ENCODE measurements at regions not wholly inside any gene's neighbourhood (a gene's known extent, or its start where the extent isn't known, plus 50 kb on each side); places are given as distances from the start of the nearest gene placed in this dataset.
A peak's percentile ranks its signal among the peaks of the same experiment; 100 is the strongest.

DNA sequence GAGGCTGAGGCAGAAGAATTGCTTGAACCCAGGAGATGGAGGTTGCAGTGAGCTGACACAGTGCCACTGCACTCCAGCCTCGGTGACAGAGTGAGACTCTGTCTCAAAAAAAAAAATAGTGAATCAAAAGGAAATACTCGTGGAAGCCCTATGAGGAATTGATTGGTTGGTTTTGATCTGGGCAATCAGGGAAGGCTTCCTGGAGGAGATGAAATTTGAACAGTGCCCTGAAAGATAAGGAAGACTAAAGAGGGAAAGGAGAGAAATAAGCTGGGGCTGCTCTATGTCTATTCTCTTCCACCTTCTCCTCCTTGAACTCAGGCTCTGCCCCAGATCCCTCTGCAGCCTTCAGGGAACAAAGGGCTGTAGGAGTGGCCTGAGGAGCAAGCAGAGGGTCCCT is 54.1 kb downstream of the IRF2BPL start:
- Histone ChIP-seq H3K9me3 (ENCODE audit: control insufficient read depth in 2 of 2, low read length in 2 of 2) (no peaks in the 10 kb centered on the region), H3K27me3 (ENCODE audit: control insufficient read depth in 1 of 2, insufficient read depth in 2 of 2, low read length in 2 of 2) (no peaks in the 10 kb centered on the region), H3K36me3 (ENCODE audit: control insufficient read depth in 2 of 2, insufficient read depth in 2 of 2, low read length in 2 of 2) (no peaks in the 10 kb centered on the region), H3K9ac (ENCODE audit: low read length in 2 of 2) (no peak overlapping the region), H3K4me1 (ENCODE audit: control insufficient read depth, insufficient read depth, low read length) (no peaks in the 10 kb centered on the region), H3K27ac (ENCODE audit: low read length) (no peak overlapping the region), H3K4me3 (ENCODE audit: low read length in 2 of 2) (no peak overlapping the region)

GRCh38 chr14:76971549-76971948 is 57.0 kb downstream of the IRF2BPL start:
- Histone ChIP-seq H3K36me3 (ENCODE audit: control insufficient read depth in 2 of 2, insufficient read depth in 2 of 2, low read length in 2 of 2) (no peaks in the 10 kb centered on the region), H3K9me3 (ENCODE audit: control insufficient read depth in 2 of 2, low read length in 2 of 2) (no peaks in the 10 kb centered on the region), H3K27ac (ENCODE audit: low read length) (no peak overlapping the region), H3K4me3 (ENCODE audit: low read length in 2 of 2) (no peak overlapping the region), H3K9ac (ENCODE audit: low read length in 2 of 2) (no peak overlapping the region), H3K27me3 (ENCODE audit: control insufficient read depth in 1 of 2, insufficient read depth in 2 of 2, low read length in 2 of 2) (no peaks in the 10 kb centered on the region), H3K4me1 (ENCODE audit: control insufficient read depth, insufficient read depth, low read length) (no peaks in the 10 kb centered on the region)

DNA sequence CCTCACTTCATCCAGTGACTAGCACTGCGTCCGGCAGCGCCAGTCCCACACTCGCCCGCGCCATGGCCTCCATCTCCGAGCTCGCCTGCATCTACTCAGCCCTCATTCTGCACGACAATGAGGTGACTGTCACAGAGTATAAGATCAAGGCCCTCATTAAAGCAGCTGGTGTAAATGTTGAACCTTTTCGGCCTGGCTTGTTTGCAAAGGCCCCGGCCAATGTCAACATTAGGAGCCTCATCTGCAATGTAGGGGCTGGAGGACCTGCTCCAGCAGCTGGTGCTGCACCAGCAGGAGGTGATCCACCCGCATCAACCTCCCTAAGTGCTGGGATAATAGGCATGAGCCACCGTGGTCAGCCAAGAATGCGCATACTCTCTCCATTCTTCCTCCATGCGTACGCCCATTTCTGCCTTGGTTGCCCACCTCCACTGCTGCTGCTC is 59.9 kb downstream of the IRF2BPL start:
- Histone ChIP-seq H3K4me1 (ENCODE audit: control insufficient read depth, insufficient read depth, low read length) (no peaks in the 10 kb centered on the region), H3K9me3 (ENCODE audit: control insufficient read depth in 2 of 2, low read length in 2 of 2) (no peaks in the 10 kb centered on the region), H3K9ac (ENCODE audit: low read length in 2 of 2) (no peak overlapping the region), H3K4me3 (ENCODE audit: low read length in 2 of 2) (no peak overlapping the region), H3K36me3 (ENCODE audit: control insufficient read depth in 2 of 2, insufficient read depth in 2 of 2, low read length in 2 of 2) (no peaks in the 10 kb centered on the region), H3K27ac (ENCODE audit: low read length) (no peak overlapping the region), H3K27me3 (ENCODE audit: control insufficient read depth in 1 of 2, insufficient read depth in 2 of 2, low read length in 2 of 2) (no peaks in the 10 kb centered on the region)

GRCh38 chr14:76967788-76968187 is 60.7 kb downstream of the IRF2BPL start:
- Histone ChIP-seq H3K4me1 (ENCODE audit: control insufficient read depth, insufficient read depth, low read length) (no peaks in the 10 kb centered on the region), H3K9me3 (ENCODE audit: control insufficient read depth in 2 of 2, low read length in 2 of 2) (no peaks in the 10 kb centered on the region), H3K9ac (ENCODE audit: low read length in 2 of 2) (no peak overlapping the region), H3K36me3 (ENCODE audit: control insufficient read depth in 2 of 2, insufficient read depth in 2 of 2, low read length in 2 of 2) (no peaks in the 10 kb centered on the region), H3K27ac (ENCODE audit: low read length) (no peak overlapping the region), H3K27me3 (ENCODE audit: control insufficient read depth in 1 of 2, insufficient read depth in 2 of 2, low read length in 2 of 2) (no peaks in the 10 kb centered on the region), H3K4me3 (ENCODE audit: low read length in 2 of 2) (no peak overlapping the region)

DNA sequence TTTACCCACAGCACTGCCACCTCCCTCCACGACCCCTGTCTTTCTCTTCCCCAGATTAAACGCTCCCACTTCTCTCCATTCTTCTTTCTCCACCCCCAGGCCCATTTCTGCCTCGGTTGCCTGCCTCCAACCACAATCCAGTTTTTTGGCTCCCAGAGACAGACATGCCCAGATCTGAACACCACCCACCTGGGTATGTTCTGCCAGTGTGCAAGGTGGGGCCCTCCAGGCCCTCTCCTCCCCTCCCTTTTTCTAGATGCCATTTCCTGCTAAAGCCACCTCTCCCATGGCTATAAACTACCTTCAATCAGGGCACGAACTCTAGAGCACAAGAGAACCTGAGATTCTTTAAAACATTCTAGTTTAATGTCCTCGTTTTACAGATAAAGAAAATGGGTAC is 63.3 kb downstream of the IRF2BPL start:
- Histone ChIP-seq H3K36me3 (ENCODE audit: control insufficient read depth in 2 of 2, insufficient read depth in 2 of 2, low read length in 2 of 2) (no peaks in the 10 kb centered on the region), H3K9me3 (ENCODE audit: control insufficient read depth in 2 of 2, low read length in 2 of 2) (no peaks in the 10 kb centered on the region), H3K4me3 (ENCODE audit: low read length in 2 of 2) (no peak overlapping the region), H3K4me1 (ENCODE audit: control insufficient read depth, insufficient read depth, low read length) (peaks cover 14% of the 10 kb centered on the region), H3K27me3 (ENCODE audit: control insufficient read depth in 1 of 2, insufficient read depth in 2 of 2, low read length in 2 of 2) (no peaks in the 10 kb centered on the region), H3K27ac (ENCODE audit: low read length) (no peak overlapping the region), H3K9ac (ENCODE audit: low read length in 2 of 2) (no peak overlapping the region)

DNA sequence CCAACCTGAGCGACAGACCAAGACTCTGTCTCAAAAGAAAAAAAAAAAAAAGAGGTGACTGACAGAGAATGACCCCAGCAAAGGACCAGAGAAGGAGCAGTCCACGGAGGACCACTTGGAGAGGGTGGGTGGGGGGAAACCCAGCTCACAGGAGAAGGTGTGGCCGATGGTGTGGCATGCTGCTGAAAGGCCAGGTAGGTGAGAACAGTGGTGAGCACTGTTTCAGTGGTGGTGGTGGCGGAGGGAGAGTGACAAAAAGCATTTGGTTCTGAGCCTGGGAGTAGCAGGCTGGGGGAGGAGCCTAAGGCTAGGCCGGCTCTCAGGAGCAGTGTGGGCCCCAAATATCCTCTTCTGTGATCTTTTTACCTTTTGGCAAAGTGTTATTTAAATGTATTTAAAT is 63.8 kb downstream of the IRF2BPL start:
- H3K36me3 ChIP-seq (ENCODE audit: control insufficient read depth in 2 of 2, insufficient read depth in 2 of 2, low read length in 2 of 2): no peaks in the 10 kb centered on the region
- no peak overlapping the region for H3K4me3 ChIP-seq (ENCODE audit: low read length in 2 of 2)
- H3K9ac ChIP-seq (ENCODE audit: low read length in 2 of 2): no peak overlapping the region
- H3K4me1 ChIP-seq (ENCODE audit: control insufficient read depth, insufficient read depth, low read length): peaks cover 14% of the 10 kb centered on the region
- H3K27ac ChIP-seq (ENCODE audit: low read length): no peak overlapping the region
- H3K9me3 ChIP-seq (ENCODE audit: control insufficient read depth in 2 of 2, low read length in 2 of 2): no peaks in the 10 kb centered on the region
- H3K27me3 ChIP-seq (ENCODE audit: control insufficient read depth in 1 of 2, insufficient read depth in 2 of 2, low read length in 2 of 2): no peaks in the 10 kb centered on the region

- peaks cover 26% of the 10 kb centered on the region for H3K4me1 ChIP-seq (ENCODE audit: control insufficient read depth, insufficient read depth, low read length)
- H3K27ac ChIP-seq (ENCODE audit: low read length): no peak overlapping the region
- H3K4me3 ChIP-seq (ENCODE audit: low read length in 2 of 2): no peak overlapping the region
Observed at GRCh38 chr14:76963372-76963771, 65.1 kb downstream of the IRF2BPL start.

DNA sequence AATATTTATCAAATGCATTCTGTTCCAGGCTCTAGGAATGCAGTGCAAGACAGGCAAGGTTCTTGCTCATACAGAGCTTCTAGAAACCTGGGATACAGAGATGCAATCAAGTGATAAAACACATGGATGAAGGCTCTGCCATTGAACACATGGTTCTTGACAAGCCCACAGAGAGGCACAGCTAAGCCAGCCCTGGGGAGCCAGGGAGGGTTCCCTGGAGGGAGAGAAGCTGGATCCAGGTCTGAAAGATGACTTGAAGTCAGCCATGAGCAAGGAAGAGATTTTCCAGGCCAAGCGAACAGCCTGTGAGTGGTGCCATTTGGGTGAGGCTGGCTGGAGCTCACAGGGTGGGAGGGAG is 66.2 kb downstream of the IRF2BPL start:
- Histone ChIP-seq H3K9ac (ENCODE audit: low read length in 2 of 2) (peak overlapping the region; percentile 70 to 73), H3K27me3 (ENCODE audit: control insufficient read depth in 1 of 2, insufficient read depth in 2 of 2, low read length in 2 of 2) (no peaks in the 10 kb centered on the region), H3K36me3 (ENCODE audit: control insufficient read depth in 2 of 2, insufficient read depth in 2 of 2, low read length in 2 of 2) (no peaks in the 10 kb centered on the region), H3K4me3 (ENCODE audit: low read length in 2 of 2) (peak overlapping the region; percentile 72 to 76), H3K4me1 (ENCODE audit: control insufficient read depth, insufficient read depth, low read length) (peaks cover 35% of the 10 kb centered on the region), H3K9me3 (ENCODE audit: control insufficient read depth in 2 of 2, low read length in 2 of 2) (no peaks in the 10 kb centered on the region), H3K27ac (ENCODE audit: low read length) (peak overlapping the region; percentile 84)

More at GRCh38 chr14:76963372-76963771, 65.1 kb downstream of the IRF2BPL start:
- no peak overlapping the region for H3K9ac ChIP-seq (ENCODE audit: low read length in 2 of 2)
- no peaks in the 10 kb centered on the region for H3K36me3 ChIP-seq (ENCODE audit: control insufficient read depth in 2 of 2, insufficient read depth in 2 of 2, low read length in 2 of 2)
- no peaks in the 10 kb centered on the region for H3K27me3 ChIP-seq (ENCODE audit: control insufficient read depth in 1 of 2, insufficient read depth in 2 of 2, low read length in 2 of 2)
- H3K9me3 ChIP-seq (ENCODE audit: control insufficient read depth in 2 of 2, low read length in 2 of 2): no peaks in the 10 kb centered on the region

- peak overlapping the region; percentile 72 to 76 for H3K4me3 ChIP-seq (ENCODE audit: low read length in 2 of 2)
Observed at GRCh38 chr14:76961631-76962302, 66.7 kb downstream of the IRF2BPL start.

GRCh38 chr14:76958980-76959710 is 69.4 kb downstream of the IRF2BPL start:
- no peak overlapping the region for H3K4me3 ChIP-seq (ENCODE audit: low read length in 2 of 2)
- peak overlapping the region; percentile 33 to 62 for H3K9ac ChIP-seq (ENCODE audit: low read length in 2 of 2)
- no peaks in the 10 kb centered on the region for H3K36me3 ChIP-seq (ENCODE audit: control insufficient read depth in 2 of 2, insufficient read depth in 2 of 2, low read length in 2 of 2)
- H3K27me3 ChIP-seq (ENCODE audit: control insufficient read depth in 1 of 2, insufficient read depth in 2 of 2, low read length in 2 of 2): no peaks in the 10 kb centered on the region
- H3K9me3 ChIP-seq (ENCODE audit: control insufficient read depth in 2 of 2, low read length in 2 of 2): no peaks in the 10 kb centered on the region
- H3K4me1 ChIP-seq (ENCODE audit: control insufficient read depth, insufficient read depth, low read length): peaks cover 59% of the 10 kb centered on the region
- H3K27ac ChIP-seq (ENCODE audit: low read length): peak overlapping the region; percentile 95

More at GRCh38 chr14:76961631-76962302, 66.7 kb downstream of the IRF2BPL start:
- Histone ChIP-seq H3K9me3 (ENCODE audit: control insufficient read depth in 2 of 2, low read length in 2 of 2) (no peaks in the 10 kb centered on the region), H3K36me3 (ENCODE audit: control insufficient read depth in 2 of 2, insufficient read depth in 2 of 2, low read length in 2 of 2) (no peaks in the 10 kb centered on the region), H3K27me3 (ENCODE audit: control insufficient read depth in 1 of 2, insufficient read depth in 2 of 2, low read length in 2 of 2) (no peaks in the 10 kb centered on the region), H3K27ac (ENCODE audit: low read length) (peak overlapping the region; percentile 84), H3K9ac (ENCODE audit: low read length in 2 of 2) (peak overlapping the region; percentile 70 to 73), H3K4me1 (ENCODE audit: control insufficient read depth, insufficient read depth, low read length) (peaks cover 40% of the 10 kb centered on the region)
